Ishikawa (cell line): ENCODE measurements at regions not wholly inside any gene's neighbourhood (a gene's known extent, or its start where the extent isn't known, plus 50 kb on each side); places are given as distances from the start of the nearest gene placed in this dataset.

ENCODE experiments used
- CEBPB ChIP-seq: IDR thresholded peaks from 2 replicates; pipeline ENCODE4 v1.6.1; 2012
- CREB1 ChIP-seq: IDR thresholded peaks from 2 replicates; pipeline ENCODE4 v1.6.1; 2012; ENCODE audit warnings: low read depth
- EGR1 ChIP-seq: IDR thresholded peaks from 2 replicates; pipeline ENCODE4 v1.6.1; 2012
- EP300 ChIP-seq: IDR thresholded peaks from 2 replicates; pipeline ENCODE4 v1.6.1; 2012; ENCODE audit warnings: borderline replicate concordance
- FOXM1 ChIP-seq: IDR thresholded peaks from 2 replicates; pipeline ENCODE4 v1.6.1; 2012; ENCODE audit warnings: low read depth, borderline replicate concordance
- NFIC ChIP-seq: IDR thresholded peaks from 2 replicates; pipeline ENCODE4 v1.6.1; 2012
- RAD21 ChIP-seq: IDR thresholded peaks from 2 replicates; pipeline ENCODE4 v1.6.1; 2012; ENCODE audit warnings: low read depth
- REST ChIP-seq: IDR thresholded peaks from 2 replicates; pipeline ENCODE4 v1.6.1; 2012; ENCODE audit warnings: low read depth, mild to moderate bottlenecking
- TAF1 ChIP-seq: IDR thresholded peaks from 2 replicates; pipeline ENCODE4 v1.6.1; 2012; ENCODE audit warnings: low read depth, mild to moderate bottlenecking
- TCF12 ChIP-seq: IDR thresholded peaks from 2 replicates; pipeline ENCODE4 v1.6.1; 2012; ENCODE audit warnings: low read depth
- TEAD4 ChIP-seq: IDR thresholded peaks from 2 replicates; pipeline ENCODE4 v1.6.1; 2012
- YY1 ChIP-seq: IDR thresholded peaks from 2 replicates; pipeline ENCODE4 v1.6.1; 2012; ENCODE audit warnings: low read depth
- ZBTB7A ChIP-seq: IDR thresholded peaks from 2 replicates; pipeline ENCODE4 v1.6.1; 2012; ENCODE audit warnings: low read depth
- TF ChIP-seq, protein P1 (sequence below): IDR thresholded peaks from 2 replicates; pipeline ENCODE4 v1.6.1; 2012
- TF ChIP-seq, protein P2 (sequence below): IDR thresholded peaks from 2 replicates; pipeline ENCODE4 v1.6.1; 2012

DNA sequence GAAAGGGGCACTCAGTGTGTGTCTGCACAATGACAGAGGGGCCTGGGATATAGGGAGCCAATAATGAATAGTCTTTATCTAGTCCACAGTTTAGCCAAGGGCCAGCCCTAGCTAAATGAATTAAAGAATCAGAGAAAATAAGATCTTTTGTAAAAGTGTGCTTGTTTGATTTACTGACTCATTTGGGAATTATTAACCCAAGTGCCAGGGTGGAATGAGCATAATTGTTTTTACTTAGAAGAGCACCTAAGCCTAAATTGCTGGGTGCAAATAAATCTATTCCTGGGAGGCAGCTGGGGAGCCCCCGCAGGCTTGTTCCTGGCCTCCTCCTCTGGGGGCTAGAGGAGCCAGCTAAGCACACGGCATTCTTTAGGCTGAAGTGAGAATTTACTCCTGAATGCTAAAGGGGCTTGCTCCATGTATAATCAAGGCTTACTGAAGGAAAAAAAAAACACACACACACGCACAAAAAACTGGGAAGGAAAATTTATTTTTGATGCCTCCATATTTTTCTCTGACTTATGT lies 405.3 kb upstream of the SUCLG2 start:
- TF ChIP-seq CEBPB (no peak), NFIC (no peak), TEAD4 (no peak), ZBTB7A (no peak), YY1 (no peak), TCF12 (no peak), RAD21 (no peak), FOXM1 (no peak), TAF1 (no peak), EP300 (no peak), REST (no peak), EGR1 (no peak), CREB1 (no peak)
- TF ChIP-seq, protein P1, sequence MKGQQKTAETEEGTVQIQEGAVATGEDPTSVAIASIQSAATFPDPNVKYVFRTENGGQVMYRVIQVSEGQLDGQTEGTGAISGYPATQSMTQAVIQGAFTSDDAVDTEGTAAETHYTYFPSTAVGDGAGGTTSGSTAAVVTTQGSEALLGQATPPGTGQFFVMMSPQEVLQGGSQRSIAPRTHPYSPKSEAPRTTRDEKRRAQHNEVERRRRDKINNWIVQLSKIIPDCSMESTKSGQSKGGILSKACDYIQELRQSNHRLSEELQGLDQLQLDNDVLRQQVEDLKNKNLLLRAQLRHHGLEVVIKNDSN: no peak
- TF ChIP-seq, protein P2, sequence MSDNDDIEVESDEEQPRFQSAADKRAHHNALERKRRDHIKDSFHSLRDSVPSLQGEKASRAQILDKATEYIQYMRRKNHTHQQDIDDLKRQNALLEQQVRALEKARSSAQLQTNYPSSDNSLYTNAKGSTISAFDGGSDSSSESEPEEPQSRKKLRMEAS: no peak

- no peak for TF ChIP-seq EP300
- TF ChIP-seq EGR1: no peak
- no peak for TF ChIP-seq RAD21
- TF ChIP-seq ZBTB7A: no peak
- no peak for TF ChIP-seq FOXM1
- TF ChIP-seq CEBPB: no peak
- TF ChIP-seq TCF12: no peak
- no peak for TF ChIP-seq CREB1
- TF ChIP-seq, protein P1: no peak
- no peak for TF ChIP-seq TEAD4
- TF ChIP-seq NFIC: no peak
- no peak for TF ChIP-seq REST
- no peak for TF ChIP-seq TAF1
- TF ChIP-seq YY1: no peak
- TF ChIP-seq, protein P2: no peak
These were observed 403.4 kb upstream of the SUCLG2 start for GRCh38 chr3:68057637-68058320.

GRCh38 chr3:68056556-68056955 lies 402.1 kb upstream of the SUCLG2 start:
- TF ChIP-seq RAD21 (no peak), REST (no peak)

DNA sequence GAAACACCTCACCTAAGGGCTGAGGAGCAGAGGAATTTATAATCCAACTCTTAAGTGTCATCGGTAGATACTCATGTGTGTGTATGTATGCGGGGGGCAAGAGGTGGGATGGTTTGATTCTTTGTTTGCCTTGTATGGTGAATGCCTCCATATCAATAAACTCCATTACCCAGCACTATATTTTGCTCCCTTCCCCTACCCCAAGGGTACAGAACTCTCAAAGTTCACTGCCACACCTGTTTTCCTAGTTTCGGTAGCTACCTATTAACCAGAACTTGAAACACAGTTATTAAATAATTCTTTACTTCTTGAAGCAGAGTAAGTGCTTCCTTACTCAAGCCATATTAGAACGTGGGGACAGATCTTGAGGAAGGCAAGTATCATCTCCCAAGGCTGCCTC lies 400.8 kb upstream of the SUCLG2 start:
- TF ChIP-seq REST: no peak
- TF ChIP-seq YY1: no peak
- TF ChIP-seq, protein P1: no peak
- TF ChIP-seq, protein P2: no peak
